Astrocyte (in vitro differentiated cells and primary cell): ENCODE measurements at regions not wholly inside any gene's neighbourhood (a gene's known extent, or its start where the extent isn't known, plus 50 kb on each side); places are given as distances from the start of the nearest gene placed in this dataset.

ENCODE experiments used
- DNase-seq: peaks from one replicate; pipeline ENCODE4 v3.0.0-alpha.2; 2010; ENCODE audit warnings: low read depth
- FAIRE-seq: peaks from 2 replicates; lab custom pipeline; 2011; peaks lifted over from hg19 to GRCh38; lab: Jason Lieb, UNC
- H2AFZ ChIP-seq: 2 replicates; pipeline ENCODE4 v1.6.0; 2012; ENCODE audit warnings: low read depth, low read length, inconsistent platforms
- H3K27ac ChIP-seq: 2 replicates; pipeline ENCODE4 v1.5.1; 2011; ENCODE audit warnings: low read depth, low read length, inconsistent platforms
- H3K27me3 ChIP-seq: 2 replicates; pipeline ENCODE4 v1.6.0; 2011; ENCODE audit warnings: low read length, inconsistent platforms; ENCODE audit not compliant: insufficient read depth
- H3K36me3 ChIP-seq: 2 replicates; pipeline ENCODE4 v1.5.1; 2011; ENCODE audit warnings: low read length, inconsistent platforms; ENCODE audit not compliant: insufficient read depth
- H3K4me1 ChIP-seq: 2 replicates; pipeline ENCODE4 v1.5.1; 2011; ENCODE audit warnings: low read length, inconsistent platforms; ENCODE audit not compliant: insufficient read depth
- H3K4me2 ChIP-seq: 2 replicates; pipeline ENCODE4 v1.6.0; 2012; ENCODE audit warnings: low read length, inconsistent platforms
- H3K4me3 ChIP-seq: 2 replicates; pipeline ENCODE4 v1.5.1; 2011; ENCODE audit warnings: low read depth, mild to moderate bottlenecking, low read length, inconsistent platforms; ENCODE audit not compliant: insufficient read depth
- H3K79me2 ChIP-seq: 2 replicates; pipeline ENCODE4 v1.6.0; 2012; ENCODE audit warnings: mild to moderate bottlenecking, low read length, inconsistent platforms; ENCODE audit not compliant: insufficient read depth
- H3K9ac ChIP-seq: 2 replicates; pipeline ENCODE4 v1.6.0; 2012; ENCODE audit warnings: mild to moderate bottlenecking, low read length, inconsistent platforms
- H3K9me3 ChIP-seq: 2 replicates; pipeline ENCODE4 v1.5.1; 2012; ENCODE audit warnings: low read depth, mild to moderate bottlenecking, low read length, inconsistent platforms; ENCODE audit not compliant: insufficient read depth
- H4K20me1 ChIP-seq: 2 replicates; pipeline ENCODE4 v1.6.0; 2012; ENCODE audit warnings: low read length, inconsistent platforms; ENCODE audit not compliant: insufficient read depth
- H3K27ac Mint-ChIP-seq: one replicate; pipeline ENCODE4 v1.8.0; 2021; ENCODE audit warnings: mild to moderate bottlenecking, mixed read lengths; ENCODE audit not compliant: unreplicated experiment
- H3K27me3 Mint-ChIP-seq: one replicate; pipeline ENCODE4 v1.8.0; 2021; ENCODE audit warnings: low read depth, mixed read lengths; ENCODE audit not compliant: unreplicated experiment
- H3K36me3 Mint-ChIP-seq: one replicate; pipeline ENCODE4 v1.8.0; 2021; ENCODE audit warnings: low read depth, mixed read lengths; ENCODE audit not compliant: unreplicated experiment
- H3K4me1 Mint-ChIP-seq: one replicate; pipeline ENCODE4 v1.8.0; 2021; ENCODE audit warnings: low read depth, mixed read lengths; ENCODE audit not compliant: unreplicated experiment
- H3K4me3 Mint-ChIP-seq: one replicate; pipeline ENCODE4 v1.8.0; 2021; ENCODE audit warnings: mild to moderate bottlenecking, moderate library complexity, mixed read lengths; ENCODE audit not compliant: unreplicated experiment
- H3K9me3 Mint-ChIP-seq: one replicate; pipeline ENCODE4 v1.8.0; 2021; ENCODE audit warnings: mild to moderate bottlenecking, mixed read lengths; ENCODE audit not compliant: unreplicated experiment
- CTCF ChIP-seq: IDR thresholded peaks from 2 replicates; pipeline ENCODE4 v1.5.1; 2011; ENCODE audit warnings: low read depth, mild to moderate bottlenecking, inconsistent platforms, low read length, moderate library complexity; ENCODE audit not compliant: insufficient read depth
- EZH2 ChIP-seq: IDR thresholded peaks from 2 replicates; pipeline ENCODE4 v1.6.1; 2012; ENCODE audit warnings: mild to moderate bottlenecking, low read length, inconsistent platforms; ENCODE audit not compliant: insufficient read depth

GRCh38 chr2:199679883-199680282, 171.1 kb downstream of the FTCDNL1 start:
- H3K27me3 Mint-ChIP-seq = no peaks in the 10 kb centered on the region

GRCh38 chr2:199677881-199678280, 173.1 kb downstream of the FTCDNL1 start:
- Histone ChIP-seq H2AFZ (no peak overlapping the region), H3K36me3 (no peaks in the 10 kb centered on the region), H3K9ac (no peak overlapping the region), H3K4me2 (no peak overlapping the region), H4K20me1 (no peaks in the 10 kb centered on the region), H3K27ac (no peak overlapping the region), H3K4me1 (no peaks in the 10 kb centered on the region), H3K9me3 (no peaks in the 10 kb centered on the region), H3K79me2 (no peaks in the 10 kb centered on the region), H3K27me3 (no peaks in the 10 kb centered on the region), H3K4me3 (no peak overlapping the region)
- DNase-seq (no peak), FAIRE-seq (no peak)
- H3K27me3 Mint-ChIP-seq = no peaks in the 10 kb centered on the region
- H3K36me3 Mint-ChIP-seq = no peaks in the 10 kb centered on the region
- H3K27ac Mint-ChIP-seq = no peak overlapping the region
- no peaks in the 10 kb centered on the region for H3K9me3 Mint-ChIP-seq
- TF ChIP-seq CTCF = no peak
- no peak for TF ChIP-seq EZH2
- H3K4me1 Mint-ChIP-seq = no peaks in the 10 kb centered on the region
- H3K4me3 Mint-ChIP-seq = no peak overlapping the region

More at GRCh38 chr2:199679883-199680282, 171.1 kb downstream of the FTCDNL1 start:
- Histone ChIP-seq H3K27ac (no peak overlapping the region), H3K27me3 (no peaks in the 10 kb centered on the region), H3K4me3 (no peak overlapping the region), H3K4me1 (no peaks in the 10 kb centered on the region), H3K4me2 (no peak overlapping the region), H2AFZ (no peak overlapping the region), H3K36me3 (no peaks in the 10 kb centered on the region), H3K79me2 (no peaks in the 10 kb centered on the region), H3K9me3 (no peaks in the 10 kb centered on the region), H4K20me1 (no peaks in the 10 kb centered on the region), H3K9ac (no peak overlapping the region)
- H3K4me1 Mint-ChIP-seq = no peaks in the 10 kb centered on the region
- H3K27ac Mint-ChIP-seq = no peak overlapping the region
- no peaks in the 10 kb centered on the region for H3K9me3 Mint-ChIP-seq
- no peak for FAIRE-seq
- no peak for TF ChIP-seq CTCF
- no peak for TF ChIP-seq EZH2
- no peak for DNase-seq
- H3K36me3 Mint-ChIP-seq = no peaks in the 10 kb centered on the region
- no peak overlapping the region for H3K4me3 Mint-ChIP-seq

- Histone ChIP-seq H3K9me3 (no peaks in the 10 kb centered on the region), H2AFZ (no peak overlapping the region), H4K20me1 (no peaks in the 10 kb centered on the region), H3K4me3 (no peak overlapping the region), H3K79me2 (no peaks in the 10 kb centered on the region), H3K4me2 (no peak overlapping the region), H3K4me1 (no peaks in the 10 kb centered on the region), H3K9ac (no peak overlapping the region), H3K36me3 (no peaks in the 10 kb centered on the region), H3K27me3 (peaks cover 2% of the 10 kb centered on the region), H3K27ac (no peak overlapping the region)
- Mint-ChIP-seq H3K27ac (no peak overlapping the region), H3K36me3 (no peaks in the 10 kb centered on the region), H3K4me1 (no peaks in the 10 kb centered on the region), H3K27me3 (peaks cover 2% of the 10 kb centered on the region), H3K4me3 (no peak overlapping the region), H3K9me3 (no peaks in the 10 kb centered on the region)
- TF ChIP-seq EZH2 (no peak), CTCF (no peak)
- no peak for DNase-seq
- FAIRE-seq = no peak
Observed at GRCh38 chr2:199668645-199669044, 182.3 kb downstream of the FTCDNL1 start.
